ENCODE measurements at regions not wholly inside any gene's neighbourhood (a gene's known extent, or its start where the extent isn't known, plus 50 kb on each side); places are given as distances from the start of the nearest gene placed in this dataset.

DNA sequence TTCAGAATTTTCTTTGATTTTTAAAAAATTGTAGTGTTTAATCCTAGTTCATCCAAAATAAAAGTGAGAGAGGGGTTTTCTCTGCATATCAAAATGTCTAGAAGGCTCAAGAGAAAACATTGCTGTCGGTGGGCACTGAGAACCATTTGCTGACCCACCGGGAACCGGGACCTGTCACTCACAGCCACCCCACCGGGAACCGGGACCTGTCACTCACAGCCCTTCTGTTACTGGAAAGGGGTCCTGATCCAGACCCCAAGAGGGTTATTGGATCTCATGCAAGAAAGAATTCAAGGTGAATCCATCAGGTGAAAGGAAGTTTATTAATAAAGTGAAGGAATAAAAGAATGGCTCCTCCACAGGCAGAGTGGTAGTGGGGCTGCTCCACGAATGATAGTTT is 106.0 kb upstream of the SFSWAP start:
- no peak for TF ChIP-seq TAF1 (IDR thresholded peaks at IDR 0.05; ENCODE audit: low read depth, low read length)
- no peak for TF ChIP-seq POLR2AphosphoS5 (IDR thresholded peaks at IDR 0.05; ENCODE audit: low read depth, low read length)
- no peak for TF ChIP-seq SPI1 (IDR thresholded peaks at IDR 0.05; ENCODE audit: low read depth, low read length)
- no peak for TF ChIP-seq PAX5 (IDR thresholded peaks at IDR 0.05; ENCODE audit: insufficient read depth, low read length, severe bottlenecking)
- no peak for TF ChIP-seq POLR2A (IDR thresholded peaks at IDR 0.05; ENCODE audit: low read depth, low read length)
- no peak for TF ChIP-seq POU2F2 (IDR thresholded peaks at IDR 0.05; ENCODE audit: low read depth, low read length)
- FAIRE-seq: no peak
- no peak for DNase-seq (ENCODE audit: insufficient read length, low spot score)

GRCh38 chr12:131605304-131605829 is 105.5 kb upstream of the SFSWAP start:
- FAIRE-seq (no peak), DNase-seq (ENCODE audit: insufficient read length, low spot score) (no peak)
- TF ChIP-seq POLR2A (IDR thresholded peaks at IDR 0.05; ENCODE audit: low read depth, low read length) (no peak), TAF1 (IDR thresholded peaks at IDR 0.05; ENCODE audit: low read depth, low read length) (no peak), POLR2AphosphoS5 (IDR thresholded peaks at IDR 0.05; ENCODE audit: low read depth, low read length) (no peak), SPI1 (IDR thresholded peaks at IDR 0.05; ENCODE audit: low read depth, low read length) (no peak), POU2F2 (IDR thresholded peaks at IDR 0.05; ENCODE audit: low read depth, low read length) (no peak), PAX5 (IDR thresholded peaks at IDR 0.05; ENCODE audit: insufficient read depth, low read length, severe bottlenecking) (no peak)

DNA sequence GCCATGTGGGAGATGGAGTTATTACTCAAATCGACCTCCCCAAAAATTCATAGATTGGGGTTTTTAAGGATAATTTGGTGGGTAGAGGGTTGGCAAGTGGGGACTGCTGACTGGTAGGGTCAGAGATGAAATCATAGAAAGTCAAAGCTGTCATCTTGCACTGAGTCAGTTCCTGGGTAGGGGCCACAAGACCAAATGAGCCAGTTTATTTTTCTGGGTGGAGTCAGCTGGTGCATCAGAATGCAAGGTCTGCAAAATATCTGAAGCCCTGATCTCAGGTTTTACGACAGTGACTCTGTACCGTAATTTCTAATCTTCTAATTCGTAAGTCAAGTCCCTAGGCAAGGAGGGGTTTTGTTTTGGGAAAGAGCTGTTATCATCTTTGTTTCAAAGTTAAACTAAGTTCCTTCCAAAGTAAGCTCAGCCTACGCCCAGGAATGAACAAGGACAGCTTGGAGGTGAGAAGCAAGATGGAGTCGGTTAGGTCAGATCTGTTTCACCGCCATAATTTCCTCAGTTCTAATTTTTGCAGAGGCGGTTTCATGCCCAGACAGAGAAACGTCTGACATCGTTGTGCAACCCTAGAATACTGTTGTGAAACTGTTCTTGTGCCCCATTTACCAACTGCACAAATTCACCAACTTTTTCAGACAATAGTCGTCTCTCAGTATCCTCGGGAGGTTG is 104.5 kb upstream of the SFSWAP start:
- TF ChIP-seq POLR2AphosphoS5 (IDR thresholded peaks at IDR 0.05; ENCODE audit: low read depth, low read length): no peak
- TF ChIP-seq SPI1 (IDR thresholded peaks at IDR 0.05; ENCODE audit: low read depth, low read length): no peak
- TF ChIP-seq POLR2A (IDR thresholded peaks at IDR 0.05; ENCODE audit: low read depth, low read length): no peak
- no peak for TF ChIP-seq PAX5 (IDR thresholded peaks at IDR 0.05; ENCODE audit: insufficient read depth, low read length, severe bottlenecking)
- no peak for DNase-seq (ENCODE audit: insufficient read length, low spot score)
- FAIRE-seq: no peak

DNA sequence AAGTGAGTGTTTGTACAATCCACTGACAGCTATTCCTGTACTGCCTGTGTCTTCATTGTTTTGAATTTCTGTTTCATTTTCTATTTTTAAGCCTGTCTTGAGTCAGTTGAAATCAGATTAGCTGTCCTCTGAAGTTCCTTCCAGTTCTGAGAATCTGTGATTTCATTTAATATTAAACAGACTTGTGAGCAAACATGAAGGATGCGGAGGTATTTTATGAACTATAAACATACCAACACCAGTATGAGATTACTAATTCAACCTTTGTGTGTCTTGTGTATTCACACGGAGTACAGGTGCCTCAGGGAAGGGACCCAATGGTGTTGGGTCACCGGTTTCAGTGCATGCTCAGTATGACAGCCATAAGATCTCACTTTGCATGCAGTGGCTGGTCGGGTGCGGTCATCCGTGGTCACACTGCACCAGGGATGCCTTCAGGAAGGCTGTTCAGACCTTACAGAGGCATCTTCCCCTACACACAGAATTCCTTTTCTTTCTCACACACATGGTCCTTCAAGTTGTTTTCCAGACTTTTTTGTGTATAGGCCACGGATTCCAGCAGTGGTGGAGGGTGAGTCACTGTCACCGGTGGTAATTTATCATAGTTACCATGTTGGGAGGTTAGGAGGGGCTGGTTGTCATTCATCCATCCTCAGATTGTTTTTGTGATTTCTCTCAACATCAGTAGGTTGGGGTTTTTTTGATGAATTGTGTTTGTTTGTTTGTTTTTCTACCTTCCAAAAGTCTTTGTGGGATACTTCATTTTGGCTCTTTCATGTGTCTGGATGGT is 103.0 kb upstream of the SFSWAP start:
- peak; percentile 89 for FAIRE-seq

DNA sequence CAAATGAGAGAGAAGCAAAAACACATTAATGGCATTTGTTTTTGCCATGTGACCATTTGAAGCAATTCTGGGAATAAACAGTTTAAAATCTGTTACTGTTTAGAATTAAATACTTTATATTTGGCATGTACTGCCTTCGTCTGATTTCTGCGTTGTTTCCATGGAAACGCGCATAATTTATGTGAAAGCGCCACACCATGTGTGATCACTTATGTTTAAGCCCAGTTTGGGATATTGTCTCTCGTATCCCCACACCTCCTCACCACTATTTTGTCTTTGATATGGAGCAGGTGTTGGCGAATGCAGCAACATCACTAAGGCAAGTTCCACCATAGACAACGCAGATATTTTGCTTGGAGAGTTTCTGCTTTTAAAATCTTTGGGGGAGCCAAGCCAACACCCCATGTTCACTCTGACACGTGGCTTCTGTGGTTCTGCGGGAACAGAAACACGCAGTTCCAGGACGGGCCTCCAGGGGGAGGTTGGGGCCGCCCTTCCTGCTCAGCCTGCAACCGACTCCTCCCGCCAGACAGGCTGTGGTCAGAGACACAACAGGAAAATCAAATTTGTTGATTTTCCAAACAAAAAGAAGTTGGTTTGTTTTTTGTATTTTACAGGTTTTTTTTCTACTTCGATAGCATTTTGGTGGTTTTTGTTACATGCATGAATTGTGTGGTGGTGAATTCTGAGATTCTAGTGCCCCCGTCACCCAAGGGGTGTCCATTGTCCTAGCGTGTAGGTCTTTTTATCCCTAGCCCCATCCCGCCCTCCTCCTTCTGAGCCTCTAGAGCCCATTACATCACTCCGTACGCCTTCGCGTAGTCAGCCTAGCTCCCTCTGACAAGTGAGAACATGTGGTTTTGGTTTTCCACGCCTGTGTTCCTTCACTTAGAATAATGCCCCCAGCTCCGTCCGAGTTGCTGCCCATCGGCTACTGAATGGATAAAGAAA is 101.9 kb upstream of the SFSWAP start:
- TF ChIP-seq TAF1 (IDR thresholded peaks at IDR 0.05; ENCODE audit: low read depth, low read length) (no peak), POLR2AphosphoS5 (IDR thresholded peaks at IDR 0.05; ENCODE audit: low read depth, low read length) (no peak), PAX5 (IDR thresholded peaks at IDR 0.05; ENCODE audit: insufficient read depth, low read length, severe bottlenecking) (no peak), SPI1 (IDR thresholded peaks at IDR 0.05; ENCODE audit: low read depth, low read length) (no peak), POU2F2 (IDR thresholded peaks at IDR 0.05; ENCODE audit: low read depth, low read length) (no peak), POLR2A (IDR thresholded peaks at IDR 0.05; ENCODE audit: low read depth, low read length) (no peak)
- FAIRE-seq (no peak), DNase-seq (ENCODE audit: insufficient read length, low spot score) (peak; percentile 61)

More for the DNA sequence above, 103.0 kb upstream of the SFSWAP start:
- no peak for TF ChIP-seq TAF1 (IDR thresholded peaks at IDR 0.05; ENCODE audit: low read depth, low read length)
- TF ChIP-seq POU2F2 (IDR thresholded peaks at IDR 0.05; ENCODE audit: low read depth, low read length): peak; percentile 82
- no peak for TF ChIP-seq POLR2AphosphoS5 (IDR thresholded peaks at IDR 0.05; ENCODE audit: low read depth, low read length)
- TF ChIP-seq POLR2A (IDR thresholded peaks at IDR 0.05; ENCODE audit: low read depth, low read length): 0 out of 2 replicates have a peak, but pooled peaks have one; percentile 31
- TF ChIP-seq SPI1 (IDR thresholded peaks at IDR 0.05; ENCODE audit: low read depth, low read length): no peak; the same call in 1 of the 2 replicates
- no peak for TF ChIP-seq PAX5 (IDR thresholded peaks at IDR 0.05; ENCODE audit: insufficient read depth, low read length, severe bottlenecking)
- no peak for DNase-seq (ENCODE audit: insufficient read length, low spot score)

GRCh38 chr12:131609762-131610161 is 101.1 kb upstream of the SFSWAP start:
- FAIRE-seq: no peak
- no peak for DNase-seq (ENCODE audit: insufficient read length, low spot score)
- TF ChIP-seq TAF1 (IDR thresholded peaks at IDR 0.05; ENCODE audit: low read depth, low read length) (no peak), POLR2AphosphoS5 (IDR thresholded peaks at IDR 0.05; ENCODE audit: low read depth, low read length) (no peak), PAX5 (IDR thresholded peaks at IDR 0.05; ENCODE audit: insufficient read depth, low read length, severe bottlenecking) (no peak), POLR2A (IDR thresholded peaks at IDR 0.05; ENCODE audit: low read depth, low read length) (no peak), POU2F2 (IDR thresholded peaks at IDR 0.05; ENCODE audit: low read depth, low read length) (no peak), SPI1 (IDR thresholded peaks at IDR 0.05; ENCODE audit: low read depth, low read length) (no peak)

GRCh38 chr12:131610181-131610580 is 100.7 kb upstream of the SFSWAP start:
- no peak for DNase-seq (ENCODE audit: insufficient read length, low spot score)
- TF ChIP-seq PAX5 (IDR thresholded peaks at IDR 0.05; ENCODE audit: insufficient read depth, low read length, severe bottlenecking) (no peak), SPI1 (IDR thresholded peaks at IDR 0.05; ENCODE audit: low read depth, low read length) (no peak), POU2F2 (IDR thresholded peaks at IDR 0.05; ENCODE audit: low read depth, low read length) (no peak), POLR2AphosphoS5 (IDR thresholded peaks at IDR 0.05; ENCODE audit: low read depth, low read length) (no peak), TAF1 (IDR thresholded peaks at IDR 0.05; ENCODE audit: low read depth, low read length) (no peak), POLR2A (IDR thresholded peaks at IDR 0.05; ENCODE audit: low read depth, low read length) (no peak)
- FAIRE-seq: no peak

GRCh38 chr12:131610891-131611290 is 100.0 kb upstream of the SFSWAP start:
- FAIRE-seq (no peak), DNase-seq (ENCODE audit: insufficient read length, low spot score) (no peak)
- TF ChIP-seq TAF1 (IDR thresholded peaks at IDR 0.05; ENCODE audit: low read depth, low read length) (no peak), PAX5 (IDR thresholded peaks at IDR 0.05; ENCODE audit: insufficient read depth, low read length, severe bottlenecking) (no peak), POLR2AphosphoS5 (IDR thresholded peaks at IDR 0.05; ENCODE audit: low read depth, low read length) (no peak), SPI1 (IDR thresholded peaks at IDR 0.05; ENCODE audit: low read depth, low read length) (no peak), POU2F2 (IDR thresholded peaks at IDR 0.05; ENCODE audit: low read depth, low read length) (no peak), POLR2A (IDR thresholded peaks at IDR 0.05; ENCODE audit: low read depth, low read length) (no peak)

Data from GM12891 (cell line).